ENCODE measurements at regions not wholly inside any gene's neighbourhood (a gene's known extent, or its start where the extent isn't known, plus 50 kb on each side); places are given as distances from the start of the nearest gene placed in this dataset.

DNA sequence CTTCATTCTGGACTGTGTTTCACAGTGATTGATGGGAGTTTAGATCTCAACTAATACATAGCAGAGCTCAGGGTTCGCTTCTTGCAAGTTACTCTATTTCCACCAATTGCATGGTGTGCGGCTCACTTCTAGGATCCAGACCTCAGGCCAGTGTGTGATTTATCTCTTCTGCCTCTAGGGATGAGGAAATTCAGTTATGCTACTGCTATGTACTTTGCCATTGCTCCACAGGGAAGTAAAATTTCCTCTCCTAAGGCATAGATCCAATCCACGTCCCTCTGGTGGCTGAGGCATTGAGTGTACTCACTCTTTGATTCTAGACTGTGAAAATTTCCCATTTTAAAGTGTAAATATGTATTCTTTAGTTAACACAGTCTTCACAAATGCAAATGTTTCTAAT lies 214.1 kb downstream of the HS3ST3B1 start:
- TF ChIP-seq EP300 (IDR thresholded peaks at IDR 0.05; ENCODE audit: borderline replicate concordance) (no peak), YY1 (IDR thresholded peaks at IDR 0.05; ENCODE audit: low read depth) (no peak), CEBPB (IDR thresholded peaks at IDR 0.05) (no peak), TAF1 (IDR thresholded peaks at IDR 0.05; ENCODE audit: low read depth) (no peak), EGR1 (IDR thresholded peaks at IDR 0.05) (no peak), RAD21 (IDR thresholded peaks at IDR 0.05; ENCODE audit: low read depth) (no peak), NFIC (IDR thresholded peaks at IDR 0.05) (no peak), TCF12 (IDR thresholded peaks at IDR 0.05; ENCODE audit: low read depth) (no peak), FOXM1 (IDR thresholded peaks at IDR 0.05; ENCODE audit: borderline replicate concordance, low read depth) (no peak), CREB1 (IDR thresholded peaks at IDR 0.05; ENCODE audit: low read depth) (no peak)
- TF ChIP-seq, protein P1, sequence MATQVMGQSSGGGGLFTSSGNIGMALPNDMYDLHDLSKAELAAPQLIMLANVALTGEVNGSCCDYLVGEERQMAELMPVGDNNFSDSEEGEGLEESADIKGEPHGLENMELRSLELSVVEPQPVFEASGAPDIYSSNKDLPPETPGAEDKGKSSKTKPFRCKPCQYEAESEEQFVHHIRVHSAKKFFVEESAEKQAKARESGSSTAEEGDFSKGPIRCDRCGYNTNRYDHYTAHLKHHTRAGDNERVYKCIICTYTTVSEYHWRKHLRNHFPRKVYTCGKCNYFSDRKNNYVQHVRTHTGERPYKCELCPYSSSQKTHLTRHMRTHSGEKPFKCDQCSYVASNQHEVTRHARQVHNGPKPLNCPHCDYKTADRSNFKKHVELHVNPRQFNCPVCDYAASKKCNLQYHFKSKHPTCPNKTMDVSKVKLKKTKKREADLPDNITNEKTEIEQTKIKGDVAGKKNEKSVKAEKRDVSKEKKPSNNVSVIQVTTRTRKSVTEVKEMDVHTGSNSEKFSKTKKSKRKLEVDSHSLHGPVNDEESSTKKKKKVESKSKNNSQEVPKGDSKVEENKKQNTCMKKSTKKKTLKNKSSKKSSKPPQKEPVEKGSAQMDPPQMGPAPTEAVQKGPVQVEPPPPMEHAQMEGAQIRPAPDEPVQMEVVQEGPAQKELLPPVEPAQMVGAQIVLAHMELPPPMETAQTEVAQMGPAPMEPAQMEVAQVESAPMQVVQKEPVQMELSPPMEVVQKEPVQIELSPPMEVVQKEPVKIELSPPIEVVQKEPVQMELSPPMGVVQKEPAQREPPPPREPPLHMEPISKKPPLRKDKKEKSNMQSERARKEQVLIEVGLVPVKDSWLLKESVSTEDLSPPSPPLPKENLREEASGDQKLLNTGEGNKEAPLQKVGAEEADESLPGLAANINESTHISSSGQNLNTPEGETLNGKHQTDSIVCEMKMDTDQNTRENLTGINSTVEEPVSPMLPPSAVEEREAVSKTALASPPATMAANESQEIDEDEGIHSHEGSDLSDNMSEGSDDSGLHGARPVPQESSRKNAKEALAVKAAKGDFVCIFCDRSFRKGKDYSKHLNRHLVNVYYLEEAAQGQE (IDR thresholded peaks at IDR 0.05; ENCODE audit: low read depth): no peak
- TF ChIP-seq, protein P2, sequence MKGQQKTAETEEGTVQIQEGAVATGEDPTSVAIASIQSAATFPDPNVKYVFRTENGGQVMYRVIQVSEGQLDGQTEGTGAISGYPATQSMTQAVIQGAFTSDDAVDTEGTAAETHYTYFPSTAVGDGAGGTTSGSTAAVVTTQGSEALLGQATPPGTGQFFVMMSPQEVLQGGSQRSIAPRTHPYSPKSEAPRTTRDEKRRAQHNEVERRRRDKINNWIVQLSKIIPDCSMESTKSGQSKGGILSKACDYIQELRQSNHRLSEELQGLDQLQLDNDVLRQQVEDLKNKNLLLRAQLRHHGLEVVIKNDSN (IDR thresholded peaks at IDR 0.05): no peak
- TF ChIP-seq, protein P3, sequence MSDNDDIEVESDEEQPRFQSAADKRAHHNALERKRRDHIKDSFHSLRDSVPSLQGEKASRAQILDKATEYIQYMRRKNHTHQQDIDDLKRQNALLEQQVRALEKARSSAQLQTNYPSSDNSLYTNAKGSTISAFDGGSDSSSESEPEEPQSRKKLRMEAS (IDR thresholded peaks at IDR 0.05): no peak

Data from Ishikawa (cell line).